ENCODE measurements at regions not wholly inside any gene's neighbourhood (a gene's known extent, or its start where the extent isn't known, plus 50 kb on each side); places are given as distances from the start of the nearest gene placed in this dataset.

GRCh38 chr2:156918410-156918809, 339.1 kb upstream of the GALNT5 start:
- no peaks in the 10 kb centered on the region for H3K27me3 ChIP-seq (ENCODE audit: insufficient read depth, low read length)
- no peak overlapping the region for H2AFZ ChIP-seq (ENCODE audit: low read length)
- H3K9ac ChIP-seq (ENCODE audit: low read length) = no peak overlapping the region
- H3K79me2 ChIP-seq (ENCODE audit: insufficient read depth, low read length) = no peaks in the 10 kb centered on the region
- H3F3A ChIP-seq (ENCODE audit: insufficient read depth, low read length) = no peaks in the 10 kb centered on the region
- no peaks in the 10 kb centered on the region for H3K36me3 ChIP-seq (ENCODE audit: insufficient read depth, low read length)
- H3K27ac ChIP-seq (ENCODE audit: low read depth, low read length, poor library complexity, severe bottlenecking) = no peak overlapping the region
- H4K20me1 ChIP-seq (ENCODE audit: insufficient read depth, low read length) = no peaks in the 10 kb centered on the region
- no peak overlapping the region for H3K4me3 ChIP-seq (ENCODE audit: low read depth, low read length, poor library complexity, severe bottlenecking)
- no peak overlapping the region for H3K4me2 ChIP-seq (ENCODE audit: low read length)
- H3K9me2 ChIP-seq (ENCODE audit: low read depth, low read length) = no peaks in the 10 kb centered on the region
- no peak for TF ChIP-seq EZH2 (IDR thresholded peaks at IDR 0.05; ENCODE audit: borderline replicate concordance, low read length)
- TF ChIP-seq CTCF (IDR thresholded peaks at IDR 0.05; ENCODE audit: low read length) = no peak
- H3K4me1 ChIP-seq (ENCODE audit: insufficient read depth, low read length, severe bottlenecking) = no peaks in the 10 kb centered on the region
- no peaks in the 10 kb centered on the region for H3K9me3 ChIP-seq (ENCODE audit: low read length)

DNA sequence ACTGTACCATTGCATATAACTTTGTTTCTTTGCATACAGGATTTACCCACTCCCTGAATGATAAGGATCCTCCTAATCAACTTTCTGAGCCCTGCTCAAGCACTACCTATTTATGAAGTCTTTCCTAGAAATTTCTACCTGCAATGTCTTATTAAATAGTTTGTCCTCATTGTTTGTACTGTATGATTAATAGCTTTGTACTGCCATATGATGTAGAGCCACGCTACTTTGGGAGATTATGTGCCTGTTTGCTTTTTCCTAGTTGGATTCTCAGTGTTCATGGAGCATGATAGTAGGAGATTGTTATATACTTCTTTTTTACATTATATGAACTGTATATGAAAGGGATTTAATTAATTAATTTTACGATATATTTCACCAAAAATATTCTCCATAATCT, 327.1 kb upstream of the GALNT5 start:
- no peaks in the 10 kb centered on the region for H4K20me1 ChIP-seq (ENCODE audit: insufficient read depth, low read length)
- H3K9me2 ChIP-seq (ENCODE audit: low read depth, low read length) = no peaks in the 10 kb centered on the region
- H3K4me3 ChIP-seq (ENCODE audit: low read depth, low read length, poor library complexity, severe bottlenecking) = no peak overlapping the region
- no peak overlapping the region for H3K4me2 ChIP-seq (ENCODE audit: low read length)
- H3K27ac ChIP-seq (ENCODE audit: low read depth, low read length, poor library complexity, severe bottlenecking) = no peak overlapping the region
- no peak overlapping the region for H3K9ac ChIP-seq (ENCODE audit: low read length)
- H2AFZ ChIP-seq (ENCODE audit: low read length) = no peak overlapping the region
- no peaks in the 10 kb centered on the region for H3K4me1 ChIP-seq (ENCODE audit: insufficient read depth, low read length, severe bottlenecking)
- no peaks in the 10 kb centered on the region for H3F3A ChIP-seq (ENCODE audit: insufficient read depth, low read length)
- no peaks in the 10 kb centered on the region for H3K36me3 ChIP-seq (ENCODE audit: insufficient read depth, low read length)
- no peaks in the 10 kb centered on the region for H3K9me3 ChIP-seq (ENCODE audit: low read length)
- no peaks in the 10 kb centered on the region for H3K27me3 ChIP-seq (ENCODE audit: insufficient read depth, low read length)
- H3K79me2 ChIP-seq (ENCODE audit: insufficient read depth, low read length) = no peaks in the 10 kb centered on the region
- TF ChIP-seq CTCF (IDR thresholded peaks at IDR 0.05; ENCODE audit: low read length) (no peak), EZH2 (IDR thresholded peaks at IDR 0.05; ENCODE audit: borderline replicate concordance, low read length) (no peak)

GRCh38 chr2:156933645-156934225, 323.8 kb upstream of the GALNT5 start:
- Histone ChIP-seq H3K4me1 (ENCODE audit: insufficient read depth, low read length, severe bottlenecking) (no peaks in the 10 kb centered on the region), H3K9me3 (ENCODE audit: low read length) (no peaks in the 10 kb centered on the region), H3K9me2 (ENCODE audit: low read depth, low read length) (no peaks in the 10 kb centered on the region), H3K9ac (ENCODE audit: low read length) (no peak overlapping the region), H3K27me3 (ENCODE audit: insufficient read depth, low read length) (no peaks in the 10 kb centered on the region), H3K79me2 (ENCODE audit: insufficient read depth, low read length) (no peaks in the 10 kb centered on the region), H3K4me3 (ENCODE audit: low read depth, low read length, poor library complexity, severe bottlenecking) (no peak overlapping the region), H3K4me2 (ENCODE audit: low read length) (no peak overlapping the region), H2AFZ (ENCODE audit: low read length) (no peak overlapping the region), H3K27ac (ENCODE audit: low read depth, low read length, poor library complexity, severe bottlenecking) (no peak overlapping the region), H4K20me1 (ENCODE audit: insufficient read depth, low read length) (no peaks in the 10 kb centered on the region), H3K36me3 (ENCODE audit: insufficient read depth, low read length) (no peaks in the 10 kb centered on the region), H3F3A (ENCODE audit: insufficient read depth, low read length) (no peaks in the 10 kb centered on the region)
- no peak for TF ChIP-seq EZH2 (IDR thresholded peaks at IDR 0.05; ENCODE audit: borderline replicate concordance, low read length)
- TF ChIP-seq CTCF (IDR thresholded peaks at IDR 0.05; ENCODE audit: low read length) = no peak

Data from OCI-LY1 (cell line).